GM21619 (cell line): ENCODE measurements at regions not wholly inside any gene's neighbourhood (a gene's known extent, or its start where the extent isn't known, plus 50 kb on each side); places are given as distances from the start of the nearest gene placed in this dataset.
"Not testable (repeated sequence)": the region's sequence is repeated elsewhere in the genome, so short reads cannot be mapped to it uniquely, and the experiment has no call there.

Experiments
- ATAC-seq: cut with Tn5 transposase; IDR thresholded peaks from one replicate; pipeline ENCODE4 v1.9.1; 2021; ENCODE audit not compliant: unreplicated experiment

DNA sequence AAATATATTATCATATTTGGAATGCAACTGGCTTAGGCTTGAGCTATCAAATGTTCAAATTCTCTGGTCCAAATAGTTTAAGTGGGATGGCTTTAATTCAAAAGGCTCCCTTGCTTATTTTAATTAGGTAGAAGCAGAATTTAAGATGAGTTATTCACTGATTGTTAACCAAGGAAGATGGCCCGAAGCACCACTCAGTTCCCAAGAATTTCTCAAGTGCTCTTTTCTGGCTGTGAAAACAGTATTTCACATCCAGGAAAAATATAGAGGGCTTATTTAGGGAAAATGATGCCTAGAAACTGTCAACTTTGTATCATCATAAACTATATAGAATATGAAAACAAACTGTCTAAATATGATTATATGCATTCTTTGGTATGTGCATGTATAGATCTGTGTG, 246.5 kb upstream of the SFRP2 start:
- no peak for ATAC-seq

DNA sequence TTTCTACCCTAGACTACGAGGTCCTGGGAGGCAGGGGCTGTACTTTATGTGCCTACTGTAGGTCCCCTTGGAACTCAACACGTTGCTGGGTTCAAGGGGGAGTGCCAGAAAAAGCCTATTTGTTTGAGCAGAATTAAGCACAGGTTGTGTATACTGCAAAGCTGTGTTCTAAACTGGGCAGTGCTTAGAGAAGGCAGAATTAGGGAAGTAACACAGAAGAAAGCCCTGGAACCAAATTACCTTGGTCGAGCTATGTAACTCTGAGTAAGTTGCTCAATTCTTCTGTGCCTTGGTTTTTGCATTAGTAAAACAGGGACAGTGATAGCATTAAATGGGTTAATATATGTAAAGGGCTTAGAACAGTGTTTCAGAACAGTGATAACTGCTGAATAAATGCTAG, 245.0 kb upstream of the SFRP2 start:
- ATAC-seq = no peak

DNA sequence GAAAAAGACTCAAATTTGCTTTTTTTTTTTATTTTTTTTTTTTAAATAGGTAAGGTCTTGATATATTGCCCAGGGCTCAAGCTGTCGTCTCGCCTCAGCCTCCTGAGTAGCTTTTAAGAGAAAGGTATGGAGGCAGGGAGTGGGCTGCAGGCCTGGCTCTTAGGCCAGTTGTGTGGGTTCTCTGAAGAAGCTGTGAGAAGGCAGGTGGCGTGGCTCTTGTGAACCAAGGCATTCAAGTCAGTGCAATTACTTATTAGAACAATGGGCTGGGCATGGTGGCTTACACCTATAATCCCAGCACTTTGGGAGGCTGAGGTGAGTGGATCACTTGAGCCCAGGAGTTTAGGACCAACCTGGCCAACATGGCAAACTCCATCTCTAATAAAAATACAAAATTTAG, 244.0 kb upstream of the SFRP2 start:
- ATAC-seq = no peak

DNA sequence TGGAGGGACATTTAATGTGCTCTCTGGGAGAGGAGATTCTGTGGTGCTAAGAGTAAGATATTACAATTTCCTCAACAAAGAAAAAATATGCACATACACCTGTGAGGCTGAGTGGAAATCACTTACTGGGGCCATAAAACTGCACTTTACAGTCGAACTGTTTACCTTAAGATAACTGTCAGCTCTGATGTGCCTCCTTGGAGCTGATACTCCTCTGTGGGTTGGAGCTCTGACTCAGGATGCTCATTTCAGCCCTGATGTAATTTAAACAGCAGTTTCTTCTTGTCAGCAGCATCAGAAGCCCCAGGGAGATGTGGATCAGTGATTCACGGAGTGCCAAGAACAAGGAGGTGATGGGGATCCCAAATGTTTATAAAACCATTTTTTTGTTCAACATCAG, 241.9 kb upstream of the SFRP2 start:
- ATAC-seq = no peak

DNA sequence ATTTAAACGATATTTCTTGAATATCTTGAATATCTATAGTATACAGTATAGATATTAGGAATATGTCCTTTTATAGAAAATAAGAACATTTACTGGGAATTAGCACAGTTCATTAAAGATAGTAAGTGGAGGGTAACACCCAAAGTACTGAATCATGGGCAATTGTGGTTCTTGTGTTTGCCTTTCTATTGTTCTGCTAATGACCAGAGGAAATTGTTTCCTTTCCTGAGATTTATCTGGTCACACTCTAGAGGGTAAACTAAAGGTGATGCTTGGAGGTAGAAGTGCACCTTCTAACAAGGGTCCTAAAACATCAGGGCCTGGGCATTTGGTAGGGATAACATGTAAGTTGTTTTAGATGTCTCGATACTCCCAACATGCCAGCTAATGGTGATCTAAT, 241.3 kb upstream of the SFRP2 start:
- ATAC-seq = no peak

DNA sequence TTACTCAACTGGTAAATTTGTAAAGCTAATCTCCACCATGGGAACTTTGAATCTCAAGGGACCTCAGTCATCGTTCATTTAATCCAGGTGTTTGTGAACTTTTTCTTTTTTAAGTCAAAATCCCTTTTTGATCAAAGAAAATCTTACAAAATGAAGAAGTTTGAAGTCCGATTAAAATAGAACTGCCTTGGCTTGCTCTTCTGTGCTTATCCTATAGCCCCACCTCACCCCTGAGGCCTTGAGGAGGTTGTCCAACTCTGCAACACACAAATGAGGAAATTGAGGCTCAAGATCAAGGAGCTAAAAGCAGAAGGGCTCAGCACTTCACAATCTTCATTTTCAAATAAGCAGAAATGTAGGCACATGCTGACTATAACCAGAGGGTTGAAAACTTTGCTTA, 240.3 kb upstream of the SFRP2 start:
- no peak for ATAC-seq

DNA sequence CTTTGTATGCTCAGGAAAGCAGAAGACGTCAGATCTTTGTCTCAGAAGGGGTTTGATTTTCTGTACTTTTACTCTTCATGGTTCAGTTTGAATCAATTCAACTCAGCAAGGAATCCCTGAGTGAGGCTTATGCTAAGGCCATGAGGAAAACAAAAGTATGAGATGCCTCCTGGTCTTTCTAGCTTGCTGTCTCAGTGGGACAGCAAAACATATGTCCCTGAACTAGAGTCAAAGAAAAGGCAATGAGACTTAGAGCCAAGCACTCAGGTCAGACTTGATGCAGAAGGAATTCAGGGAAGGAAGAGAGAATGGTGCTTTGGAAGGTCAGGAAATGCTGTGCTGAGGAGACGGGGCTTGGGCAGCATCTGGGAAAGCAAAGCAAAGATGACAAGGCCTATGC, 236.2 kb upstream of the SFRP2 start:
- ATAC-seq = no peak

DNA sequence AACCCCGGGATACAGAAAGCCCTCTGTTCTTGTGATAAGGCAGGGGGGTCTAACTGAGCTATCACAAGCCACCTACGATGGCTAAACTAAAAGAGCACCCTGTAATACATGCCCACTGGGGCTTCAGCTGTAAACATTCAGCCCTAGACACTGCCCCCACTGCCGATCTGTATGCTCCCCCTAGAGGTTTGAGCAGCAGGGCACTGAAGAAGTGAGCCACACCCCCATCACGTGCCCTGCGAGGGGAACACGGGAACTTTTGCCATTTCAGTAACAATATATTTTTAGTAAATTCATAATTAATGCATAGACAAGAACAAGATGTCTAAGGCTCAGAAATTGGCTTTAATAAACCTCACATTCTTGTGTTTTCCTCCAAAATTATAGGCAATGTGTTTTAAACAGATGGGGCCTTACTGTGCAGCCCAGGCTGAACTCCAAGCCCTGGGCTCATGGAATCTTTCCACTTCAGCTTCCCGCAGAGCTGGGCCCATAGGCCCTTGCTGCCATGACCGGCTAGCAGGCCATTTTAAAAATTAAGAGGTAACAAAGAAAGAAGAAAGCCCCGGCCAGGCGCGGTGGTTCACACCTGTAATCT, 235.3 kb upstream of the SFRP2 start:
- no peak for ATAC-seq

DNA sequence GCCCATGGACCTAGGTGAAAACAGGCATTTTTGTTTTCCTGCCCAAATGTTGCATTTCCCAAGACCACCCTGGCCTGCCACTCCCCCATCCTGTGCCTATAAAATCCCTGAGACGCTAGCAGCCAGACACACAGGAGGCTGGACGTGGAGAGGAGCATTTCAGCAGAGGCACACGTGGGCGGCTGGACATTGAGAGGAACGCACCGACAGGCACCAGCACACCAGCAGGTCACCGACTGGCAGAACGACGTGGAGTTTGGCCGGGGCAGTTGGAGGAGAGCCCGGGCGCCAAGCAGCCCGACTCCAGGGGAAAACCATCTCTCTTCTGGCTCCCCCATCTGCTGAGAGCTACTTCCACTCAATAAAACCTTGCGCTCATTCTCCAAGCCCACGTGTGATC, 234.8 kb upstream of the SFRP2 start:
- ATAC-seq = not testable (repeated sequence)

DNA sequence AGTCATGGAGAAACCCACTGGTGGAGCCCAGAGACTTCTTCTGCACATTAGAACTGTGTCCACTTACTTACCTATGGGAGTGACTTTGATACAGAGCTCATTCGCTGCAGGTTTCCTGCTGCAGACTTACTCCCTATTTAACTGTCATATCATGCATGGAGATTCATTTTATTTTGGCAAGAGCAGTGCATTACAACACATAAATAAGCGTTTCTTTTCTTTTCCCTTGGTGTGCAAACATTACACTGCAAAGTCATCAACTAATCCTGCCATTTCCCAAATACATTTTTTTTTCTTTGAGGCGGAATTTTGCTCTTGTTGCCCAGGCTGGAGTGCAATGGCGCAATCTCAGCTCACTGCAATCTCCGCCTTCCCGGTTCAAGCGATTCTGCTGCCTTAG, 230.9 kb upstream of the SFRP2 start:
- no peak for ATAC-seq

DNA sequence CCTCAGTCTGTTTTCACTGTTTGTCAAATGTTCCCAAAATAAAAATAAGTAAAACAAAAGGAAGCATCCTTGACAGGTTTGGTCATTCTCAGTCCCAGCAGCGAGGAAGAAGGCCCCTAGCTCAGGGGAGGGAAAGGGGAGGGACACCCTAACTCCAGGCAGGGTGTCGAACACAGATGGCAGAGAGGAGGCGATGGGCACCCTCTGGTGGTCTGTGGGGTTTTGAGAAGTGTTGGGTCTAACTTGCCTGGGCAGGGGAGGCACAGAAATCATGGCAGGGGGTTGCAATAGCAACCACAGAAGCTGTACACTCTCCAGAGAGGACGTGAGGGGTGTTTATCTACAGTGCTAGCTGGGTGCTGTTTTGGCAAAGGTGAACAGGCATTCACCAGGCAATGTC, 229.8 kb upstream of the SFRP2 start:
- no peak for ATAC-seq

DNA sequence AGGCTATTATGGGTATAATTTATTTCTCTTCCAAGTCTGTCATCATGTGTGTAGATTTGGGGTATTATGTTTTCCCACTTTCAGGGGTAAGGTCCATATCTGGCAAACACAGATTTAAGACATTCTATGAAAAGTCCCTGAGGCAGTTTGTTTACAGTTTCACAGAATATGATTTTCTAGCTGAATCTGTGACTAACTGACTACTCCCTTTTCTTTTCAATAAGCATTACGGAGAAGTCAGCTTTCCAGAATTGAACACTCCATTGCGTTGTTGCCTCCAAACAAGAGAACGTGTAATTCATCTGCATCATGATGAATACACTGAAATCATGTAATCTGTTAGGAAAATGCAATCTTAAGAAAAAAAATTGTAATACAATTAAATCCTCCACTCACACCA, 226.7 kb upstream of the SFRP2 start:
- no peak for ATAC-seq

DNA sequence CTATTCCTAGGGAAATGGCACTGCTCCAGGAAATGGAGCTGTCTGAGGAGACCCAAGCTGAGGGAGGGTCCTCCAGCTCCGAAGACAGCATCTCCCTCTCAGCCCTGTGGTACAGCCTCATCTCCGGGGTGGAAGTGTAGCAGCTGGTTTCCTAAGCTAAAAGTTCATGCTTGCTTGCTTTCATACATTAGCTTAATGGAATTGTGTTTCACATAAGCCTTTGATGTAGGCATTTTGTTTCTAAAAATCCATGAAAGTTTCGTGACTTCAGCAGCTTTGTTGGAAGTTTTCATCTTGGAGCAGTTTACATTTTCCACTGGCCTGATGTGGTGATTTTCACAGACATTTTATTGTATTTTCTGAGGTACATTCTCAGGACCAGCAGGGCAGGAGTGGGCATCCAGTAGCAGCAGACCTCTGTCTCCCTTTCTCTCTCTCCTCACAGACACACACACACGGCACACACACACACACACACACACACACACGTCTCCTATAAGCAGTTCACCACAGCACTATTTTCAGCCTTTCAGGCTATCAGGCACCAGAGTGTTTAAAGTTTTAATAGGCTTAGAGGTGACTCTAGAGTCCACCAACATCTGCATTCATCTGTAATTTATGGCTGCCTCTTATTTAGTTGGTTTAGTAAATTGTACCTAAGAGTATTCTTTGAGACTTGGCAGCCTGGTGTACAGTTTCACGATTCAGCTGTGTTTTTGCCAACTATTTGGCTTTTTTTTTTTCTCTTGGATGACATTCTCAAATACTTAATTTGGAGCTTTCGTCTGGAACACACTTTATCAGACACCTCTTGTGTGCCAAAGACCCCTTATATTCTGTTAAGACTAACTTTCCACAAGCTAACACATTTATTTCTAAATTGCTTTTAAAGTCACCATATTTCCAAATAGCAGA, 225.8 kb upstream of the SFRP2 start:
- no peak for ATAC-seq

DNA sequence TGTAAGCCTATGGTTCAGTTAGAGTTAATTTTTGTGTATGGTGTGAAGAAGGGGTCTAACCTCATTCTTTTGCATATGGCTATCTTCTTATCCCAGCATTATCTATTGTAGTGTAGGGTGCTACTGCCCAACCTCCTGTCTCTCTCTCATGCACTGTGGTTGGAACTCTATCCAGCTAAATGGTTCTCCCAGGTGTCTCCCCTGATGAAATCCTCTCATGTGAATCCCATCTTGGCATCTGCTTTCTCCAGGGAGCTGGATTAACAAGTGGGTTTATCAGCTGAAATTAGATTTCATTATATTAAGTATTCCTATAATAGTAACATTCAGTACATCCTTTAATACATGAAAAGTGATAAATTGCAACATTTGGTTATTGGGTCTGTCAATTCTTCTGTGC, 224.7 kb upstream of the SFRP2 start:
- ATAC-seq = no peak

DNA sequence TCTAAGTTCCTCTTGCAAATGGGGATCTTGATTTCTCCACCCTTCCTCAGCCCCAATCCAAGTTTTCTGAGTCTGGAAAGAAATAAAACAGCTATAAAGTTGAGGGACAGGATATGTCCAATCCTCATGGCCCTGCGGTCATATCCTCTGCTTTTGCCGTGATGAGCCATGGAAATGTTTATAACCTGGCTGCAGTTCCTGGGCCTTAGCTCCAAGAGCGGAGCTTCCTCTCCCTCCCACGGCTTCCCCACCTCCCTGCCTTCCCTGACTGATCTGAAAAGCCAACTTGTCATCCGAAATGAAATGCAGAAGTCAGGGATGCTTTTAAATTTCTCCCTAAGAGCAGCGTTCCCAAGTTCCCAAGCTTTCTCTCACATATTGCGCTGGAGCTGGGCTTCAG, 221.5 kb upstream of the SFRP2 start:
- no peak for ATAC-seq

DNA sequence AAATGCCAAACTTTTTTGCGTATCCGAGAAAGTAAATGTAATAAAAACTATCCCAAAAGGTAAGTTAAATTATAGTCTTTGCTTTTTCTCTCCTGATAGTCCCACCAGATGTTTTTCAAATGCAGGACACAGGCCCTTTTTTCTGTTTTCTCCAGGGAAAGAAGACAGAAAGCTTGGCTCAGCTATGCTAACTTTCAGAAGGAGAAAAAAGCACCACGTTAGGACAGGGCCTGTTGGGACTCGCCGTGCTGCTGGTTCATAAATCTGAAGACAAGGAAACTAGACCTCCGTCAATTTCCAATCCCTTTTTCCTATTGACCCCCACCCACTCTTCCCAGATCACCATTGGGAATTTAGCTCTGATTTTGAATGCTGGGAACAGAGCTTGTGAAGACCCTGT, 220.9 kb upstream of the SFRP2 start:
- no peak for ATAC-seq

DNA sequence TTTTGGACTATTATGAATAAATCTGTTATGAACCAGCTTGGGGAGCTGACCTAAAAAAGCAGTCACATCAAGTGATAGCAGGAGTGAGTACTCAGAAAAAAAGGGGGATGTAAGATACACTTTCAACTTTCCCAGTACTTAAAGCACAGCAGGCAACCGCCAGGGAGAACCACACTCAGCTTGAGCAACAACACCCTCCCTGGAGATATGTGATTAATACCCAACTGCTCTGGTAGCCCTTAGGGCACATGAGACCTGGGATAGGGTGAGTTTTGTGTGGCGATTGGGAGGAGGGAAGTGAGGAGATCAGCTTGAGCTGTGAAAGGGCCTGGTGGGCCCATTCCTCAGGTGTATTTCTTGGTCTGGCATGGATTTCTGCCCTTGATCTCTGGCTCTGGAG, 220.3 kb upstream of the SFRP2 start:
- ATAC-seq = no peak

DNA sequence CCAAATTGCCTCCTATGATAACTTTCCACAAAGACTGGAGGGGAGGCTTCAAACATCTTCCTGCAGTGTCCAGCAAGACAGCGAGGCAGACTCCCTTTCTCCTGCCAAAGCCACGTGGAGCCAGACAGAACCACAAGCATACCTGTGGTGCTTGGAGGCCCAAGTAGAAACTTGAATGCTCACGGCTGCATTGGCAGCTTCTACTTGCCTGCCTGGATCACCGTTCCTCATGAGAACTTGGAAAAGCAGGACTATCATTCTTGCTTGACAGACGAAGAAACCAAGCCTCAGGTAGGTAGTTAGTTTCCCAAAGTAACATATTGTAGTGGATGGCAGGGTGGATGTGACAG, 216.3 kb upstream of the SFRP2 start:
- ATAC-seq = no peak

DNA sequence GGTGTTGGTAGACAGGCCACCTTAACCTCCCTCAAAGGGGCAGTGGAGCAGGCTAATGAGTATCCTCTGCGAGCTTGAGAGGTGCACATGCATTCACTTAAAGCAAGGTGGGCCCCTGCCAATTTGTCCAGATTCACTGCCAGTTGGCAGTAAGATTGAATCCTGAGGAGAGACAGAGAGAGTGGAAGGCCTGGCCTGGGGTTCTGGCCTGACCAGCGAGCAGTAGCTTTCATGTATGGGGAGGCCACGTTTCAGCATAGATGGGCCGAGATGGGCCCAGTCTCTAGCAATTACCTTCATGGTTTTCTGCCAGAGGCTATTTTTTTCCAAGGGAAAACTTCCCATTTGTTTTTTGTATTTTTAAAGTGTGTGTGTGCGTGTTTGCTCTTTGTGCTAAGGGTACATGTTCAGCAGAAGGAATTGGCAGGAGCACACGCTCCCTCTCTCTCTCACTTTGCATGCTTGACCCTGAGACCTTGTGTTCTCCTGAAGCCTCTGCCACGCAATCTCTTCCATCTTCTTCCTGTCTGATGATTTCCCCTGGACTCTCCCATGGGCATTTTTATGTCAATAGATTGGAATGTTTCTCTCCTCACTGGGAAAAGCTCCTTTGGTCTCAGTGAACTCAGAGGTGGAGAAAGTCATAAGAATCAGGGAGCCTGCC, 215.8 kb upstream of the SFRP2 start:
- no peak for ATAC-seq

DNA sequence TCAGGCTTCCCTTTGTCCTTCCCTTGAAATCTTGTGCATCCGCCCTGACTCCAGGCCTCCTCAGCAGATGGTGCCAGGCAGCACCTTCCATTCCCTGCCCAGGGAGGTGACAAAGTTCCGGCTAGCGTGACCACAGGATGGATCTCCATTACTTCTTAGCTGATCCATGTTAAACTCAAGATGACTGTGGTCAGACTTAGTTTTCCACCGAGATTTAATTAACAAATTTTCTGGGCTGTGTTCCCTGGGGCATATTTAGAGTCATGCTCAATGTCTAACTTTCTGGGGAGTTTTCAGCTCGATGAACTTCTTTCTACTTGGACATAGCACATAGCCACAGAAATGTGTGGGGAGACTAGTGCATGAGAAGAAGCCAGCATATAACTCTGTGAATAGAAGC, 215.1 kb upstream of the SFRP2 start:
- no peak for ATAC-seq

DNA sequence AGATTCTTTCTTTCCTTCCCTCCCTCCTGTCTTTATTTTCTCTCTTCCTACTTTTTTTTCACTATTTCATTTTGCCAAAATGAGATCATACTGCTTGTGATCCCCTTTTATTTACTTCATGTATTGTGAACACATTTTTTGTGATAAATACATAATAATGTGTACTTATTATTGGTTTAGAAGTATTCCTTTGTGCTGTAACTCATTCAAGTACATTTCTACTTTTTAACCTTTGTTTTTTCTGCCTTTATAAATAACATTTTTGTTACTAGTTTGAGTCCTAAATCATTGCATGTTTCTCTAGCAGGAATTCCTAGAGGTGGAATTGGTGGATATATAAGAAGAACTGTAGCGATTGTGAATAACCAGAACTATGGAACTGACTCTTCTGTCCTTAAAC, 214.5 kb upstream of the SFRP2 start:
- no peak for ATAC-seq

DNA sequence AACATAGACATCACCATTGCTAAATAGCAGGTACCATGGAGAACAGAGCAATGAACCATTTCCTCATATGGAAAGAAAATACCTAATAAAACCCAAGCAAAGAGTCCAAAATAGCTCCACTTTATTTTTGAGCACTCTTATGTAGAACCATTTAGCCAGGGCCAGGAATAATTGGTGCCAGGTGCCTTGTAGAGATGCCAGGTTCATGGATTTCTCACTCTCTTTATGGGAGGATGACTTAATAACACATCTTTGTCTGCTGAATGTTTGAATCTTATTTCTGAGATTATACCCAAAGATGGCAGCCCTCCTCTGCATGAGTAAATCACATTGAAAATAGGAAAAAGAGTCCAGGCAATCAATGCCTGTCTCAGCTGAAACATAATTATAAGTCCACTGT, 212.3 kb upstream of the SFRP2 start:
- no peak for ATAC-seq
